DMS114 treated with DMSO at 0.1 percent for 48 hours (cell line): ENCODE measurements at regions not wholly inside any gene's neighbourhood (a gene's known extent, or its start where the extent isn't known, plus 50 kb on each side); places are given as distances from the start of the nearest gene placed in this dataset.

Source experiments
- DNase-seq: peaks from one replicate; lab custom pipeline; 2025; ENCODE audit not compliant: unreplicated experiment; lab: John Stamatoyannopoulos, UW

- DNase-seq = no peak
Observed at GRCh38 chr14:61893371-61893940, 131.2 kb downstream of the SNAPC1 start.

DNA sequence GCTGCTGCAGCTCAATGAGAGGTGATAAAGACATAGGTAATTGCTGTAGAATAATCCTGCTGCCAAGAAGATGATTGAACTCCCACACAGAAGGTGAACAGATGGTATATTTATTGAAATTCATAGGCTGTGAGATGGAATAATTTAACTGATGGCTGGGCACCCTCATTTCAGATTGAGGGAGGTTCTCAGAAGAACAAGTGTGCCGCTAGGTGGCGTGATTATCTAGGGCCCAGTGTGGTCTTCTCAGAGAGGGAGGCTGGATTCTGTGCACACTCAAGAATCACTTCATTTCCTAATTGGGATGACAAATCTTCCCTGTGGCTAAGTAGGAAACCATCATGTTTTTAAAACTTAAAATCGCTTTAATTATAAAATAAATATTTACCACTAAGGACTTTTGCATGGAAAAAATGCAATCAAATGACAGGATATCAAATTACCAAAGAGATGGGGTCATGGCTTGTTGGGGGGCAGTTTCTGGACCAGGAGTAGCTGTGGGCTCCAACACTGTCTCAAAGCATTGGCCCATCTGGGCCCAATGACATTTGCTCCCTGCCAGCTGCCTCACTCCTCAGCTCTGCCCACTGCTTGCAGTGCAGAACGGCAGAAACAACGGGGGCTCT is 132.3 kb downstream of the SNAPC1 start:
- DNase-seq = peak; percentile 46

- DNase-seq = no peak
Observed at GRCh38 chr14:61897300-61897699, 135.1 kb downstream of the SNAPC1 start.

- DNase-seq = no peak
Observed at GRCh38 chr14:61898568-61898967, 136.3 kb downstream of the SNAPC1 start.

GRCh38 chr14:61899497-61899896 is 137.3 kb downstream of the SNAPC1 start:
- DNase-seq = no peak

DNA sequence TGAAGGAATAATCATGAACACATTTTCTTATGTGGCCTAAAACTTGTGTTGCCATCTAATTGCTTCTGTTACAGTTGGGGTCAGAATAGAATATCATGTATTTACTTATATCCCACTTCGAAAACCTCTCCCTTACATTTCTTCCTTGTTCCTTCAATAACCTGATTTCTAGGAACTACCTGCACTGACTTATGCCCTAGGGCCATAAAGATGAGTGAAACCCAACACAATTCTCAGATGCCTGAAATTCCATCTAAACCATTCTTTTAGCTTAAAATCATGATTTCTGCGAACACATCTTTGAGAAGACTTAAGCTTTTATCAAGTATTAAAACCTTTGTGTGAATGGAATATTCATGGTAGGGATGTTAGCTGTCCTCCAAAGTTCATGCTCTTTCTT is 142.7 kb downstream of the SNAPC1 start:
- DNase-seq = no peak

DNA sequence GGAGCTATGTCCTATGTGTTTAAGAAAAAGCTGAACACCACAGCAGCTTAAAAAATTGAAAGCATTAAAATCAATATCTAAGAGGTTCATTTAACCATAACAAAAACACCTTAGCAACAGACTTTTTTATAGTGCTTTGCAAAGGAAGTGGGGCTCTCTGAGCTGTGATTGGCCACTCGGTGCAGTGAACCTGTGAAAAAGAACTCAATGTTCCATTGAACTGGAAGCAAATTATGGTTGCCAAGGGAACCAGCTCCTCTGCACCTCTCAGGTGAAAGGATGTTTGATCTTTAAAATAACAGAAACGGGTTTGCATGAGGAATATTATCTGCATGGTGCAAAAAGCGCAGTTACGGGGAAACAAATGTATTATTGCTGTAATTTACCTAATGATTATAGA is 149.4 kb downstream of the SNAPC1 start:
- no peak for DNase-seq

DNA sequence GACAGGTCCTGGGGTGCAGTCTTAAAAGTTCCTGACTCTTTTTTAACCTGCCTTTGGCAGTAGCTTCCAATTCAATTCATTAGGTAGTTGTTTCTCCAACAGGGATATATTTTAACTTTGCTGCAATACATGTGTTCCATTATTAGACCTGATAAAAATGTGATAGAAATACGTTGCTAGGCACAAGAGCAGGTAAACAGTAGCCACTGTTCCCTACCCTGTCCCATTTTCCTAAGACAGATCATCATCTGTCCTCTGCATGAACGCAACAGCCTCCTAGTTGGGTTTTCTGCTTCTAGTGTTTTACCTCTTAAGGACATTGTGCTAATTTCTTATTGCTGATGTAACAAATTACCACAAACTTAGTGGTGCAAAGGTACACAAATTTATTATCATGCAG is 156.8 kb downstream of the SNAPC1 start:
- DNase-seq = no peak

- DNase-seq = no peak
Observed at GRCh38 chr14:61923348-61923747, 161.1 kb downstream of the SNAPC1 start.

DNA sequence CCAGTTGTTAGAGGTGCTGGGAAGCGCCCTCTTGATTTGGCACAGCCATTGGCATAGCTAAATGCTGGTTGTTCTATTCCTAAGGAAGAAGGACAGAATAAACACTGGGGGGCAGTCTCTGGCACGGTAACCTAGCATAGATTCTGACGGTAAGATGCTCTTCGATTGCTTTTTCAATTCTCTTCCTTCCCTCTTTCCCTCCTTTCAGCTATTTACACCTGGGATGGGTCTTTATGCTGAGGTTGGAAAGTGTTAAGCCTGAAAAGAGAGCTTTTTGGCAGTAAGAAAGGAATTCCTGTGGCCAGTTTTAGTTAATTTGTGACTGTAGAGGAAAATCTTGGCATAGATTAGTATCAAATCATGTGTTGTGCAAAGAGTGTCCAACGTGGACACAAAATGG is 162.8 kb downstream of the SNAPC1 start:
- no peak for DNase-seq

DNA sequence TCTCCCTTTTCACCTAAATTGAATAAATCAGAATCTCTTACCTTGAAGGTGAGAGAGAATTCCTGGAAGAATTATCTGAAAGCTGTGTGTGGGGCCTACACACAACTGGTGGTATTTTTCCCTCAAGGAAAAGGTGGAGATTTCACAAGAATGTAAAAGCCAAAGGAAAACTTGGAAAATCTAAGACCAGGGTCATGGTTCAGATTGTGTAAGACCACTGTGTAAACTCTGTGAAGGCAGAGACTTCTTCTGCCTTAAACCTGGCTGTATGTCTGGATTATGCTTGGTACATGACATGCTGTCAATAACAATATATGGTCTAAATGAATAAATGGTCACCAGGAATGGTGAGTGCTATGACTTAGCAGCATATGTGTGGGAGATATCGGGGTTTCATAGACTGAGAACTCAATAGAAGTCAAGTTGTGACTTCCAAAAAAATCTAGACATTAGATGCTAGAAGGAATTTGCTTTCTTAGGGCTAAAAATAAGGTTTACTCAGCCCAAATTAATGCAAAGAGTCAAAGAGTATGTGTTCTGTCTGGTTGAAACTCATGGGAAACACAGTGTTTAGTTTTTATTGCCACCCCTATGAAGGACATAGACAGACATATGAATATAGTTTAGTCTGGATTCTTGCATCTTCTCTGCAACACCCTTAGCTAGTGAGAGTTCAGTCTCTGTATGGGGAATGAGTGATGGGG is 163.7 kb downstream of the SNAPC1 start:
- no peak for DNase-seq

DNA sequence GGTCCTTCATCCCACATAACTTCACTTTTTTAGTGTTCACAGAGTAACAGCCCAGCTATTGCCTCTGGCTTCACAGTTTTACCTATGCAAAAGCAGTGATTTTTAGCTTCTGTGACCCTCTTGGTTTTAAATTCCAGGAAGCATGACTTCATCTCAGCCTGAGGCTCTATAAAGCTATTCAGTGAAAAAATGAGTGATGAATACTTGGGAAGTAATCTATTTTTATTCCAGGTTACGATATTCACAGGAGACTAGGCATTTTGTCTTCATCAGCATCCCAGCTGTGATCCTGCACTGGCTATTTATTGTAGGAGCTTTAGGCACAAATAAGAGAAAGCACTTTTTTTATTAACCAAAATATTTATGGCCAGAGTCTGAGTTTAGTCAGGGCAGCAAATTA is 164.8 kb downstream of the SNAPC1 start:
- DNase-seq = no peak

- no peak for DNase-seq
Observed at GRCh38 chr14:61927520-61927919, 165.3 kb downstream of the SNAPC1 start.

DNA sequence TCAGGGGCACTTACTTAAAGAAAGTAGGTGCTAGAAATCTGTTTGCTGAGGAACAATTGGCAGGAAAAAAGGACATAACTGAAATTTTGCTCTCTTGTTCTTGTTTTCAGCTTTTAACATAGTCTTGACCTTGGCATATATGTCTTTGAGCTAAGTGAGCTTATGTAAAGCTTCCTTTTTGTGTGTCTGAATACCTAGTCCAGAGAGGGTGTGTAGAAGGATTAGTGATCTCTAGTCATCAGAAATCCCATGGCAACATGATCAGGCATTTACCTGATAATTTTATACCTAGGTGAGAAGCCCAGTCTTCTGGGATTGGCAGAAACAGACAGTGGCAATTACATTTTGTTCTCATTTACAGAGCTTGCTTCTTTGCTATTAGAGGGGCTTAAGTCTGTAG is 166.1 kb downstream of the SNAPC1 start:
- no peak for DNase-seq

DNA sequence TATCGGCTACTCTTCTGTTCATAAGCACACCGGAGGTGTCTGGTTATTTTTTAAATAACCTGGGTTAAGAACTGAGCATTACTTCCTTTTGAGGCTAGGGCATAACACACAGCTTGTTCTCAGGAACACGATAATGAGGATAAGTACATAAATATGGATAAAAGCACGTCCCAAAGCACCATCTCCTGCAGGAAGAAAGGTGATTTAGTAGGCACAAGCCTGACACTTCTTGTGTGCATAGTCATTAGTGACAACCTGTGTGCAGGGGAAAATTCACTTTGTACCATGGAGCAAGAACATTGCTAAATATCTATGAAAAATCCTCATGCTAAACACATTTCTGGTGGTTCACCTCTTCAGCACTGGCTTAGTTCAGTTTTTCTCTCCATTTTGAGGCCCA is 166.5 kb downstream of the SNAPC1 start:
- no peak for DNase-seq

GRCh38 chr14:61929651-61930050 is 167.4 kb downstream of the SNAPC1 start:
- no peak for DNase-seq

- DNase-seq = no peak
Observed at GRCh38 chr14:61930101-61930857, 168.1 kb downstream of the SNAPC1 start.

DNA sequence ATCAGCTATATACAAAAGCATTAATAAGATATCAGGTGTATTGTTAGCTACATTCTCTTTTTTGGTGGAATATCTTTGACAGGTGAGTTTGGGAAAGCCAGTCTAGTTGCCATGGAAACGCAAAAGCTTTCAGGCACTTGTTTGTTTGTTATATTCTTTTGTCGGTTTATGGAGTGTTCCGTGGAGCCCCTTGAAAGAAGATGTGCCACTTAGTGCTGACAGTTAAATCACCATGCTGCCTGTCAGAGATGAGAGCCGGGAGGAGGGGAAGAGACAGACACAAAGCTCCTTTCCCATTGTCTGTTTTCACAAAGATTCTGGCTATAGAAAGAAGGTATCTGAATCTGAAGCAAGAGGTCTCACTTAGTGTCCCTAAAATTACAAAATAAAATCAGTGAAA is 170.8 kb downstream of the SNAPC1 start:
- no peak for DNase-seq

DNA sequence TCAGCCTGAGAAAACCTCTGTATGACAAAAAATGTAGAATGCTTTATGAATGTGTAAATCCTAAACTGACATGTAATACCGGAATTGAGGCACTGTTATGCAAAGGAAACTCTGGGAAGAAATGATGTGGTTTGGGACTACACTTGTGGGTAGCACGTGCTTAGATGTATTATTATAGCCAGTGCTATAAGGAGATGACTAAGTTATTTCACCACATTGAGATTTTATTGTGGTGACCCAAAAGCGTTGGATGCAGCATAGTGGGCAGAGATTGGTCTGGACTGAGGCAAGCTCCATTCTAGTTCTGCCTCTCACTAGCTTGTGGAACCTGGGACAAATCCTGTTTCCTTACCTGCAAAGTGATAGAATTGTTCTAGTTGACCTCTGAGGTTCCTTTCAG is 172.2 kb downstream of the SNAPC1 start:
- DNase-seq = no peak

DNA sequence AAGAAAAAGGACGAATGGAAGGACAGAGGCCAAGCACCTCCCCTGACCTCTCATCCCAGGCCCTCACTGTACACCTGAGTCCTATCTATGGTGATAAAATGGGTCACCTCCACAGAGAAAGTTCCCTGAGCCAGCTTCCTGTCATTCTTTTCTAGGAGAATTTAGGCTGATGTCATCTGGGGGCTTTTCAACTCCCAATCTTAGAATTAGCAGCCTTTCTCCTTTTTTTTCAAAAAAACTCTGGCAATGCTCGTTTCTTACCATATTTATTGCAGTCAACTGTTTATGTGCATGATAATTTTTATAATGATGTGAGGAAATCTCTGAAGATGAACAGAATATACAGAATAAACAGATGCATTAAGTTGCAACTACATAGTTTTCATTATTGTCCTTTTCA is 177.6 kb downstream of the SNAPC1 start:
- no peak for DNase-seq

DNA sequence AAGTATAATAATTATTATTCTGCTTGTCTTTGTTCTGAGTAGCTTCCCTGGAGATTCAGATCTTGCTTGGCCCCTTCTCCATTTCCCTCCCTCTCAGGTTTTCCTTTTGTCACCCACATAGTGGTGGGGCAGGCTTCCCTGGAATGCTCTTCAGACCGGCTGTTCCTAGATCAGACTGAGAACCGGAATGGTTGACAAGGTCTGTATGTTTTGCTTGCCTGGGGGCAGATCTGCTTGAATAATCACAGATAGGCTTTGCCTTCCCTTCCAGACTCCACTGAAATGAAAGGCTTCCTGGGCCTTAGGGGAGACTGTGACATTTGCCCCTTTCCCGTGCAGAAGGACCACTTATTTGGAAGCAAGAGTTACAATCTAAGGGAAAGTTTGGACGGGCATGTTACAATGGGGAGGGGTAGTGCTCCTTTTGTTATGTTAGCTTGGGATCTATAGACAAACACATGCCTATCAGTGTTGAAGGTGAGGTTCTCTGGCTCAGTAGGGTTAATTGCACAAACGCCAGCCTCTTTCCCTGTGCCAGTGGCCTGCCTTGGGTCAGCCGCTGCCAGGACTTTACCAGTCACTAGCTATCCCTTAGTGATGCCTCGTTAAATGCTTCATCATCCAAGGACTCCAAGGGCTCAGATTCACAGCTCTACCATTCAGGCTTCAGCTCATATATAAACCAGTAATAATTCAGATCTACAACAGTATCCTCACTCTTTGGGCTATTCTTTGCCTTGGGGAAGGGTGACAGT is 178.6 kb downstream of the SNAPC1 start:
- no peak for DNase-seq
